ENCODE measurements at regions not wholly inside any gene's neighbourhood (a gene's known extent, or its start where the extent isn't known, plus 50 kb on each side); places are given as distances from the start of the nearest gene placed in this dataset.

DNA sequence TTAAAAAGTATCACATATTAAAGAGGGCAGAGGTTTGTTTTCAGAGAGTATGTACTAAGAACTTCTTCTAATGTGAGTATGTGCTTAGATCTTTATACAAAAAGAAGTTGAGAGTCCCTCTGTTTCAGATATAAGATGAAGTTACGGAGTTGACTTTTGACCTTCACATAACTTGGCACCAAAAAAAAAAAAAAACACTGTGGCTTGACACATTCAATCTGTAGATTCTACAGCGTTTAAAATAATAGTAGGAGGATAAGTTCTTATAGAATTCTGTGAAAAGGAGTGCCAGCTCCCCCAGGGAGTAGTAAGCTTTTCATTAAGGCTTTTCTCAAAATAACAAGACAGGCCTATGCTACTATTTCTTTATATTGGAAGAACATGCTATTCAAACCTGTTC lies 105.4 kb upstream of the LRP1B start:
- H3K36me3 ChIP-seq, result no peaks in the 10 kb centered on the region
- WGBS, 2 donors, result 55 to 63% methylated on average over 2 of the region's 2 CpGs

DNA sequence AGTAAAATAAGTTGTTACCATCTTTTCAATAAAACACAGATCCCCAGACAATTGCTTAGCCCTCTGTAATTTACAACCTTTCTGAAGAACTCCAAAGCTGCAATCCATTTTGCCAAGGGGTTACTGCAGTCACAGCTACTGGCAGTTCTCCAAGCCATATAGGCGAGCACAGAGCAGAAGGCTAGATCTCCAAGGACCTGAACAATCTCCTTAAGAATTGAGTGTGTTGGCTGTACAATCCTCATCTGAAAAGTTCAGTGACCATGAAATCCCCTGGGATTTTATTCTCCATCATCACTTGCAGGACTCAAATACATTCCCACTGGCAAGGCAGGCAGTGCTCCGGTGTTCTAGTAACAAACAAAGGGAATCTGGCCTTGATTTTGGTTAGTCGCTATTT lies 103.9 kb upstream of the LRP1B start:
- no peak for TF ChIP-seq POLR2A (IDR thresholded peaks at IDR 0.05)
- TF ChIP-seq, protein P1, sequence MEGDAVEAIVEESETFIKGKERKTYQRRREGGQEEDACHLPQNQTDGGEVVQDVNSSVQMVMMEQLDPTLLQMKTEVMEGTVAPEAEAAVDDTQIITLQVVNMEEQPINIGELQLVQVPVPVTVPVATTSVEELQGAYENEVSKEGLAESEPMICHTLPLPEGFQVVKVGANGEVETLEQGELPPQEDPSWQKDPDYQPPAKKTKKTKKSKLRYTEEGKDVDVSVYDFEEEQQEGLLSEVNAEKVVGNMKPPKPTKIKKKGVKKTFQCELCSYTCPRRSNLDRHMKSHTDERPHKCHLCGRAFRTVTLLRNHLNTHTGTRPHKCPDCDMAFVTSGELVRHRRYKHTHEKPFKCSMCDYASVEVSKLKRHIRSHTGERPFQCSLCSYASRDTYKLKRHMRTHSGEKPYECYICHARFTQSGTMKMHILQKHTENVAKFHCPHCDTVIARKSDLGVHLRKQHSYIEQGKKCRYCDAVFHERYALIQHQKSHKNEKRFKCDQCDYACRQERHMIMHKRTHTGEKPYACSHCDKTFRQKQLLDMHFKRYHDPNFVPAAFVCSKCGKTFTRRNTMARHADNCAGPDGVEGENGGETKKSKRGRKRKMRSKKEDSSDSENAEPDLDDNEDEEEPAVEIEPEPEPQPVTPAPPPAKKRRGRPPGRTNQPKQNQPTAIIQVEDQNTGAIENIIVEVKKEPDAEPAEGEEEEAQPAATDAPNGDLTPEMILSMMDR (IDR thresholded peaks at IDR 0.05), result no peak
- no peak for TF ChIP-seq EP300 (IDR thresholded peaks at IDR 0.05)
- H3K27me3 ChIP-seq, result no peaks in the 10 kb centered on the region
- H3K27ac ChIP-seq, result no peak overlapping the region
- H3K9me3 ChIP-seq, result no peaks in the 10 kb centered on the region
- DNase-seq, result no peak
- H3K4me1 ChIP-seq, result no peaks in the 10 kb centered on the region
- ATAC-seq (ENCODE audit: low FRiP score in 2 of 2), result no peak
- no peak overlapping the region for H3K4me3 ChIP-seq
- no peaks in the 10 kb centered on the region for H3K36me3 ChIP-seq
- WGBS, 2 donors, result 61 to 65% methylated on average over 3 of the region's 3 CpGs

More for the DNA sequence above, 105.4 kb upstream of the LRP1B start:
- no peak overlapping the region for H3K27ac ChIP-seq
- H3K9me3 ChIP-seq, result no peaks in the 10 kb centered on the region
- ATAC-seq (ENCODE audit: low FRiP score in 2 of 2) (no peak), DNase-seq (no peak)
- no peaks in the 10 kb centered on the region for H3K4me1 ChIP-seq
- TF ChIP-seq EP300 (IDR thresholded peaks at IDR 0.05) (no peak), POLR2A (IDR thresholded peaks at IDR 0.05) (no peak)
- H3K27me3 ChIP-seq, result no peaks in the 10 kb centered on the region
- no peak overlapping the region for H3K4me3 ChIP-seq

DNA sequence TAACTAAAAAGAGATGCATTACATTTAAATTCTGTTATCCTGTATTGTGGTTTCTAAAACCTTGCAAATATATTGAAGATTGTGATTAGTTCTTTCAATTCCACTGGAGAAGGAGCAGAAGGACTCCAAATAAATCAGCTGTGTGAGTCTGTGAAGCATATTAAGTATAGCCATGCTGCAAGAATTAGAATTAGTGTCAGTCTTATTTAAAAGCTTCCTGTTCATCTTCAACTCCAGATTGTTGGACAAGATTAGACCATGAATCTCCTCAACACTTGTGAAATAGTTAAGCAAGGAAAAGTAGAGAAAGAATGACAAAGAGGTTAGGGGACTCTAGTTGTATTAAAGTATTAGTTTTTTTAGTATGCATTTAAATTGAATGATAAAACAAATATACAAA lies 92.5 kb upstream of the LRP1B start:
- Histone ChIP-seq H3K4me3 (no peak overlapping the region), H3K36me3 (no peaks in the 10 kb centered on the region), H3K9me3 (no peaks in the 10 kb centered on the region), H3K27ac (no peak overlapping the region), H3K4me1 (no peaks in the 10 kb centered on the region), H3K27me3 (no peaks in the 10 kb centered on the region)
- TF ChIP-seq EP300 (IDR thresholded peaks at IDR 0.05), result no peak
- TF ChIP-seq, protein P1 (IDR thresholded peaks at IDR 0.05), result no peak
- no peak for TF ChIP-seq POLR2A (IDR thresholded peaks at IDR 0.05)
- TF ChIP-seq POLR2AphosphoS5 (IDR thresholded peaks at IDR 0.05), result no peak
- no peak for ATAC-seq (ENCODE audit: low FRiP score in 2 of 2)
- DNase-seq, result no peak

DNA sequence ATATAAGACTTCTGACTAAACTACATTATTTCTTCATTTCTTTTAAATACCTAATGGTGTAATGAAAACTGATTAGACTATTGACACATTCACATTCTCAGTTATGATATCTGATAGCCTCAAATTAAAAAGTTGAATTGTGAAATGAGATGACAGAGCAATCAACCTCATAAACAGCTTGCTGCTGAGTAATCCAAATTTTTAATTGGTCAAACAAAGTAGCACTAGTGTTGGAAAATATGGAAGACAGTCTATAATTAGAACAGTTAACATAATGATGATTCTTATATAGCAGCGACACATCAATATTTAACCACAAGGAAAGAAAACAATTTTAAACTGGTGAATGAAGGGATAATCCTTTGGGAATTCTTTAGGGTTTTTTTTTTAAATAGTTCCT lies 91.9 kb upstream of the LRP1B start:
- H3K9me3 ChIP-seq, result no peaks in the 10 kb centered on the region
- DNase-seq, result no peak
- H3K27me3 ChIP-seq, result no peaks in the 10 kb centered on the region
- TF ChIP-seq POLR2A (IDR thresholded peaks at IDR 0.05) (no peak), EP300 (IDR thresholded peaks at IDR 0.05) (no peak), POLR2AphosphoS5 (IDR thresholded peaks at IDR 0.05) (no peak)
- TF ChIP-seq, protein P1 (IDR thresholded peaks at IDR 0.05), result no peak
- no peak overlapping the region for H3K4me3 ChIP-seq
- no peak overlapping the region for H3K27ac ChIP-seq
- 75 to 89% methylated on average over 1 of the region's 1 CpG for WGBS, 2 donors
- ATAC-seq (ENCODE audit: low FRiP score in 2 of 2), result no peak
- no peaks in the 10 kb centered on the region for H3K36me3 ChIP-seq
- H3K4me1 ChIP-seq, result no peaks in the 10 kb centered on the region

DNA sequence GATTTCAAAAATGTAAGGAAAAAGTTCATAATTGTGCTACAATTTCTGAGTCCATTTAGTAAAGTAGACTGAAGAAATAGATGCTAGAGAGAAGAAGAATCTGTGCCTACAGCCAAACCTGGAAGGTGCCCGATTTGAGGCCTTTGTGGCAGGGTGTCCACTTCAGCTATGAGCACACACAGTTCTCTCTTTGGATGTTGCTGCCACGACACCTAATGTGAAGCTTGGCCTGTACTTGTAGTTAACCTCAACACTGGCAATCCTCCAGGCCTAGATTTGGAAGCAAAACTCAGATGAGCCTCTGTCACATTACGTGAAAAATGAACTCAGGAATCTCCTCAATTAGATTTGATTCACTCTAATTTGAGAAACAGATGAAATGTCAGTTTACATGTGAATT lies 90.1 kb upstream of the LRP1B start:
- H3K27me3 ChIP-seq, result no peaks in the 10 kb centered on the region
- 38 to 43% methylated on average over 3 of the region's 3 CpGs for WGBS, 2 donors
- no peaks in the 10 kb centered on the region for H3K9me3 ChIP-seq
- H3K27ac ChIP-seq, result no peak overlapping the region
- no peak overlapping the region for H3K4me3 ChIP-seq
- H3K36me3 ChIP-seq, result no peaks in the 10 kb centered on the region
- no peaks in the 10 kb centered on the region for H3K4me1 ChIP-seq
- no peak for DNase-seq
- no peak for TF ChIP-seq POLR2AphosphoS5 (IDR thresholded peaks at IDR 0.05)
- no peak for TF ChIP-seq EP300 (IDR thresholded peaks at IDR 0.05)
- no peak for TF ChIP-seq POLR2A (IDR thresholded peaks at IDR 0.05)
- TF ChIP-seq, protein P1 (IDR thresholded peaks at IDR 0.05), result no peak
- ATAC-seq (ENCODE audit: low FRiP score in 2 of 2), result no peak

Data from upper lobe of left lung (tissue), 6 donors.